ENCODE measurements at regions not wholly inside any gene's neighbourhood (a gene's known extent, or its start where the extent isn't known, plus 50 kb on each side); places are given as distances from the start of the nearest gene placed in this dataset.

- TF ChIP-seq REST (IDR thresholded peaks at IDR 0.05; ENCODE audit: insufficient replicate concordance, low read depth) (no peak), CTCF (IDR thresholded peaks at IDR 0.05; ENCODE audit: insufficient read depth, low read length) (no peak), GABPA (IDR thresholded peaks at IDR 0.05; ENCODE audit: low read depth) (no peak)
These were observed 1114.2 kb upstream of the RAG2 start for GRCh38 chr11:37712251-37712650.

Measured in HL-60 (cell line).